DMS53 treated with DMSO at 0.1 percent for 48 hours (cell line): ENCODE measurements at regions not wholly inside any gene's neighbourhood (a gene's known extent, or its start where the extent isn't known, plus 50 kb on each side); places are given as distances from the start of the nearest gene placed in this dataset.
A peak's percentile ranks its signal among the peaks of the same experiment; 100 is the strongest.

Experiments used
- DNase-seq: peaks from one replicate; lab custom pipeline; 2025; ENCODE audit not compliant: unreplicated experiment; lab: John Stamatoyannopoulos, UW

- DNase-seq: no peak
Observed at GRCh38 chr2:67701011-67701410, 303.9 kb downstream of the ETAA1 start.

DNA sequence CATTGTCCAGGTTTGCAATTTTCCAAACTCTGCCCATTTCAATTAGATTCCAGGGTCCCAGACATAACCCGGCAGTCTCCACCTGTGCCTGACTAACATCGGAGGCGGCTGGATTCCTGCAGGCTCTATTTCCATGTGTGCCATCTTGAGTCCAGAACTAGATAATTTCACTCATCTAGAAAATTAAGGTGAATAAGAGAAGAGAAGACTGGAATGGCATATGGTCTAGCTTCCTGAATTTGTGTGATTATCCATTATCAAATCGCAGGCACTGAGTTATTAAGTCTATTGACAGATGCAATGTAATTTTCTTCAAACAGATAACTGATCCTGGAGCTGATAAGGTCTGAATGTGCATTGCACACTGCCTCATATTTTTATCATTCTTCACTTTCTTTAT lies 305.2 kb downstream of the ETAA1 start:
- no peak for DNase-seq

- no peak for DNase-seq
Observed at GRCh38 chr2:67702937-67703336, 305.8 kb downstream of the ETAA1 start.

DNA sequence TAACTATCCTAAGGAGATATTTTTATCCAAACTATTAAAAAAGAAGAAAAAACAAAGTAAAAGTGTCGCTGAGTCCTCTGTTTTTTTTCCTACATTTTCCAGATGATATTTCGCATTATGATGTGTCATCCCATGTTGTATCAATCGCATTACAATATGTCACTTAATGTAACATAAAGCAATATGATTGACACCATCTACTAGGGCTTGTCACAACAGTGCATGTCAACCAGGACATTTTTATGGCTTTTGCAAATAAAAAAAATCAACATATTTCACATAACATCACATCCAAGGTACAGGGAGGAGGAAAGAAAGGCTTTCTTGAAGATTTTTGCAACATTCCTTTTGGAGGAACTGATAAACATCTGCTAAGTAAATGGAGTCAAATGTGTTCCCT lies 308.9 kb downstream of the ETAA1 start:
- DNase-seq: no peak

DNA sequence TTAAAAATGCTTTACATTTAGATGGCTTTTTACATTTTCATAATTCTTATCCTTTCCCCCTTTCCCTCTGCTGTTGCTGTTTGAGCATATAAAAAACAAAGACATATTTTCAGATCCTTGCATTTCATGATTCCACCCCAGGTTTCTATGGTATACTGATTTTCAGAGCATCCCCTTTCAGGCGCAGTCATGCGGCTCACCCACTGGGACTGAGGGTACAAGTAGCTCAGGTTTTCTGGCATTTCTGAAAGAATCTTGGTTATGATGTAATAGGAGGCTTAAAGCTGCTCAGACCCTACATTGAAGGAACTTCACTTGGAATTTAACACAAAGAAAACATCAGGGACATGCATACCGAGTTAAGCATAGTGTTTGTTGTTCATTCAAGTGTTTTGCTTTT lies 310.8 kb downstream of the ETAA1 start:
- DNase-seq: no peak

- DNase-seq: no peak
Observed at GRCh38 chr2:67709835-67710234, 312.7 kb downstream of the ETAA1 start.

GRCh38 chr2:67712484-67712883 lies 315.4 kb downstream of the ETAA1 start:
- no peak for DNase-seq

DNA sequence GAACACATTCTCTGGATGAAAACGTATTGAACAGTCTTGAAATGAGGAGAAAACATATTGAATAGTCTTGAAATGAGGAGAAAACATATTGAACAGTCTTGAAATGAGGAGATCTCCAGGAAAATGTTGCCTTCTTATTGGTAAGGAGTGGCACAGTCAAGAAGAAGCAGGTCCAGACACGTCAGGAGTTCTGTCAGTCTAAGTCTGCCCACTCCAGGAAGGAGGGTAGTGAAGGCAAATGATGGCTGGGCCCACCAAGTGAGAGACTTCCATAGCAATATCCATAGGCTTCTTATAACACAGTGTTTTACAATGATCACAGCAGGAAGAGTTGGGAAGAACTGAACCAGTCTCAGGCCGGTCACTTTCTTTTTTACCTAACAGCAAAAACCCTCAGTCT lies 316.2 kb downstream of the ETAA1 start:
- no peak for DNase-seq

- DNase-seq: no peak
Observed at GRCh38 chr2:67716895-67717396, 319.8 kb downstream of the ETAA1 start.

DNA sequence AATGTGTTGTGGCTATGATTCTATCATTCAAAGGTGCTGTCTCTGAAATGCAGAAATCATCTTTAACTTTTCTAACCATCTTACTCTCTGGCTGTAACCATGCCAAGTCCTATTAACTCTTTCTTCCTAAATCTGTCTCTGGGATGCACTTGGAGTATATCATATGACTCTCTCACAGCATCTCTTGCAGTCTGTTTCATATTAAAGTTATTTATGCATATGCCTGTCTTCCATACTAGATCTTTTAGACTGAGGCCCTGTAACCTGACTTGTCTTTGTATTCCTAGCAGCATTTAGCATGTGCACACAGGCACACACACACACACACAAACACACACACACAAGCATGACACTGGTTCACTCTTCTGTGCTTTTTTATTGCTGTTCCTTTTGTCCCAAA lies 320.6 kb downstream of the ETAA1 start:
- no peak for DNase-seq

DNA sequence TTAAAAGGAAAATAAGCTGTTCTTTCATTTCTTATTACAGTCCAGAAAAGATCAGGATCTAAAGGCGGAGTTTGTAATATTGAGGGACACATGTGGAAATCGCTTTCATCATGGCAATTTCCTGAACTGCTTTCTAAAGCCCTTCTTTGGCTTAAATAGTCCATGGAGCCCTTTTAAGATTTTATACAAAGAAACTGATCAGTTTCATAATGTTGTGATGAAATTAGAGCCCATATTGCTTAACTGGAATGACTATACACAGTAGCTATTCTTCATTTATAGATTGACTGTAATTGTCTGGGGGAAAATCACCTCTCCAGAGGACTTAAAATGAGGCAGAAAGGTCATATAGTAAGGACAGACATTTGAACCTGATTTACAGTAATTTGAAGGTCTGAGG lies 322.2 kb downstream of the ETAA1 start:
- no peak for DNase-seq

- DNase-seq: no peak
Observed at GRCh38 chr2:67721516-67721915, 324.4 kb downstream of the ETAA1 start.

DNA sequence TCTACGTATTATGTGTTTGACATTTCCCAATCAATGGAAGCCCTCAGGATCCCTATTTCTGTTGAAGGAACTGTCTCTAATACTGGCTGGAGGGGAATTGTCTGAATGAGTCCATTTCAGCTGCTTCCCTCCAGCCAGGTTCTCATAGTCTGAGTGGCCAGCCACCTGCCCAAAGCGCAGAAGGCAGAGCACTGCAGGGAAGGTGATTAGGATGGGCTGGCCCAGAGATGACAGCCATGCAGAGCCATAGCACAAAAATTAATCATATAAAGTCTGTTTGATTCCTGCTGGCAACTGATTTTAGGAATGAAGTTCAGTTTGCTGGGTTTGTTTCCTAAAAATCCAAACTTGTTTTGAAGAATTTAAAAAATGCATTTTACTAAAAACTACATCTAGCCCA lies 327.1 kb downstream of the ETAA1 start:
- no peak for DNase-seq

DNA sequence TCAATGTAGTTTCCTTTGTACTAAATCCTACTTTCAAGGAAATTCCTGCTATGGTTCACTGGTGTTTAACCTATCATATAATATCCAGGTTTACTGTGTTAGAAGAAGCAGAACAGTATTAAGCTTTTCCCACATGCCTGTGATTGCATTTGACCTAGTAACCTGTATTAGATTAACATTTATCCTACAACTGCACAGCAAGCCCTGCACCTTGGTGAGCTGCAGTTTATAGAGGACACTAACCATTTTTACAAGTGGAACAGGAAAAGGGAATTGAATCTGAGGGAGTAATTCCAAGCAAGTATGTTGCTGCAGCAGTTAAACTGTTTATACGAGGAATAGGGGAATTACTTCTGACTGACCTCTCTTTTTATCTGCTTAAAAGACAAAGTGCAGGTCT lies 328.6 kb downstream of the ETAA1 start:
- DNase-seq: no peak

- peak; percentile 13 for DNase-seq
Observed at GRCh38 chr2:67726416-67726815, 329.3 kb downstream of the ETAA1 start.

- DNase-seq: no peak
Observed at GRCh38 chr2:67727131-67727530, 330.0 kb downstream of the ETAA1 start.

DNA sequence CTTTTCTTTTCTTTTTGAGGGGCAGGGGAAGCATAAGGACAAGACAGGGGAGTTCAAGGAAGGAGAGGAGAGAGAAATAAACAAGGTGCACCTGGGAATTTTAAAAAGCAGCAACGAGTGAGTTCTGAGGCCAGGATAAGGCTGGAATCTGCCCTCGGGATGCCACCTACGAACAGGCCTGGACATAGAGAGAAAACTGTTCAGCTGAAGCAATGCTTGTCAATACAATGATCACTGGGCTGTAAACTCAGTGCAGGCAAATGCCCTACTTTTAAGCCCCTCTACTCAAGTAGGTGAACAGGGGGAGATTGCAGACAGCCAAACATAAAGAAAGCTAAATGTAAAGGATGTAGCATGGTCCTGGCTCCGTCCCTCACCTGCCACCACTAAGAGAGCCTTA lies 330.5 kb downstream of the ETAA1 start:
- no peak for DNase-seq

DNA sequence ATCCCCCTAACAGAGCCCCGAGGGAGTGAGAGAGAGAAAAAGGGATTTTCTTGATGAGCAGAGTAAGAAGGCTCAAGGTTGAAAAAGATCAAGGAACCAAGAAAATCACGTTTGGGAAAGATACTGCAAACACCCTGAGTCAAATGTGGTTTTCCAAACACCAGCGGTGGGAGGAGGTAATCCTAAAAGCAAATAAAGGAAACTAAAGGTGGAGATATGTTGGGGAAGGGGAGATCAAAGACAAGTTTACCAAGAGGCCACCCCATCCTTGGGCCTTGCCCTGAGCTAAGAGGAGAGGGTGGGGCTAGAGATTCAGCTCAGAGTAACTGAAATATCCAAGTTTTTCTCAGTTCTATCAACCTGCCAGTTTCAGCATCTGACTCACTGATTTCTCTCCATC lies 332.3 kb downstream of the ETAA1 start:
- DNase-seq: no peak

GRCh38 chr2:67733517-67733916 lies 329.3 kb downstream of the C1D start:
- peak; percentile 14 for DNase-seq

- DNase-seq: no peak
Observed at GRCh38 chr2:67752199-67752598, 310.6 kb downstream of the C1D start.

GRCh38 chr2:67752969-67753368 lies 309.8 kb downstream of the C1D start:
- no peak for DNase-seq

DNA sequence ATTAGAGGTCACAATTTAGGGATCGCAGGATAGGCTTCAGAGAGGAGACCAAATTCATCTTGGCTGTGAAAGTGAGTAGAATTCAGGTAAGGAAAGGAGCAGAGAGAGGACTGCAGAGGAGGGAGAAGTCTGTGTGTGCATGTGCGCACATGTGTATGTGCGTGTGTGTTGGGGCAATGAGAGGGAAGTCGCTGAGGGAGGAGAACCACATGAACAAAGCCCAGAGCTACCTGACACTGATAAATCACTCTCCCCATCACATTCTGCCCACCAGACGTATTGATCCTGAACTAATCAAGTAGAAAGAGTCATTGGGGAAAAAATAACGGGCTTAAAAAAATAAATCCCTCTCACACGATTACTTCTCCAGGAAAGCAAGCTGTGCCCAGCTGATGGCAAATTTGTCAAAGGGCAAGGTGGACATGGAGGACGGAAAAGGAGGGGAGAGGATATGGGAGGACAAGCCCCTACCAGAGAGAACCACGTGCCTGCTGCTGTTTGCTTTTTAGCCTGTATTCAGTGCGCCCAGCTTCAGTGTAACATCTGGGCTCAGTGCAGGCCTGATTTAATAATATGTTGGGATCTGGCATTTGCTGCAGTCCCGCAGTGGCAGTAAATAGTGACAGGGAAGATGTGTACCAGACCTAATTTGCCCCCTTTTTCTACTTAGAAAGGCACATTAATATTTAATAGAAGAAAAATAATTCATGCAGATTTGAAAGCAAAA lies 307.5 kb downstream of the C1D start:
- no peak for DNase-seq

DNA sequence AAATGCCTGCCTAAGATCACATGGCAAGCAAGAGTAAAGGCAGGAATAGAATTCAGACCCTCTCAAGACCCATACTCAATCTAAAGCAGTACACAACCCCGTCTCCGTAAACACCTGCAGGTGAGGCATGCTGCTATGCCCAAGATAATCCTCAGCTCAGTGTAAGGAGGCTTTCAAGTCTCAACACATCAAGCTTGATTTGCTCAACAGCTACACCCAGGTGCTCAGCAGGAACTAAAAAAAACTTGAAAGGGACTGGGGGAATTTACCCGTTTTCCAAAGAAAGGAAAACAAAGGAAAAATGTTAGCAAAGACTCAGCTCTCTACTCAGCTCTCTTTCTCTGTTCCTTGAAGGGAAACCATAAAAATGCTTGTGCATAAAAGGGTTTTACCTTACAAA lies 301.8 kb downstream of the C1D start:
- no peak for DNase-seq
